ENCODE measurements at regions not wholly inside any gene's neighbourhood (a gene's known extent, or its start where the extent isn't known, plus 50 kb on each side); places are given as distances from the start of the nearest gene placed in this dataset.

- H3K4me2 ChIP-seq (ENCODE audit: insufficient read depth, low read length), result no peak overlapping the region
- in situ Hi-C loops (cut with MboI), result no loop called here
- H3K9me3 ChIP-seq (replicated peaks; ENCODE audit: control insufficient read depth, insufficient read depth, low read depth, low read length), result no peaks in the 10 kb centered on the region
- H3K9ac ChIP-seq (ENCODE audit: insufficient read depth in 1 of 2, low read depth in 2 of 2, low read length in 2 of 2), result no peak overlapping the region
- no peak overlapping the region for H3K4me3 ChIP-seq
- no peaks in the 10 kb centered on the region for H3K36me3 ChIP-seq (ENCODE audit: control insufficient read depth, insufficient read depth, low read length)
- TF ChIP-seq FOXA1 (IDR thresholded peaks at IDR 0.05; ENCODE audit: borderline replicate concordance) (no peak), ZNF175 (CRISPR knock-in tag; IDR thresholded peaks at IDR 0.05; ENCODE audit: low read depth) (no peak), TARDBP (IDR thresholded peaks at IDR 0.05) (no peak), ZNF79 (CRISPR knock-in tag; IDR thresholded peaks at IDR 0.05; ENCODE audit: low read depth) (no peak)
- DNase-seq (ENCODE audit: extremely low read depth in 1 of 4, low spot score in 3 of 4) (no peak), ATAC-seq (no peak), FAIRE-seq (no peak)
- H3K27me3 ChIP-seq (ENCODE audit: control insufficient read depth in 2 of 2, insufficient read depth in 2 of 2, low read length in 2 of 2), result no peaks in the 10 kb centered on the region
- no peaks in the 10 kb centered on the region for H4K20me1 ChIP-seq (replicated peaks; ENCODE audit: control insufficient read depth, insufficient read depth, low read length)
- no peaks in the 10 kb centered on the region for H3K4me1 ChIP-seq (replicated peaks in 1 of 2; ENCODE audit: control insufficient read depth in 2 of 2, insufficient read depth in 2 of 2, low read length in 2 of 2)
- WGBS (ENCODE audit: insufficient coverage, low coverage, missing lambda C conversion rate), result 0% methylated on average over 2 of the region's 2 CpGs
- H3K9me1 ChIP-seq (ENCODE audit: control insufficient read depth, insufficient read depth, low read length), result no peaks in the 10 kb centered on the region
- ChIA-PET CTCF (ENCODE audit: low intra/inter-chr PET ratio) (no interaction called here), POLR2A (no interaction called here)
- intact Hi-C loops (cut with micrococcal nuclease), result no loop called here
- no peak overlapping the region for H2AFZ ChIP-seq (ENCODE audit: low read depth, low read length)
- no peak overlapping the region for H3K27ac ChIP-seq (ENCODE audit: extremely low read depth, low read depth, low read length)
- no TSS peak for BruUV-seq (replicated peaks)
- no peaks in the 10 kb centered on the region for H3K79me2 ChIP-seq (ENCODE audit: control insufficient read depth, insufficient read depth, low read length)
These were observed 1076.2 kb downstream of the TSN start for GRCh38 chr2:122831649-122832048.

- H3K4me2 ChIP-seq (ENCODE audit: insufficient read depth, low read length), result no peak overlapping the region
- no peak overlapping the region for H2AFZ ChIP-seq (ENCODE audit: low read depth, low read length)
- ATAC-seq (no peak), FAIRE-seq (no peak), DNase-seq (ENCODE audit: extremely low read depth in 1 of 4, low spot score in 3 of 4) (no peak)
- ChIA-PET POLR2A (no interaction called here), CTCF (ENCODE audit: low intra/inter-chr PET ratio) (no interaction called here)
- BruUV-seq (replicated peaks), result no TSS peak
- H3K36me3 ChIP-seq (ENCODE audit: control insufficient read depth, insufficient read depth, low read length), result no peaks in the 10 kb centered on the region
- in situ Hi-C loops (cut with MboI), result no loop called here
- no peaks in the 10 kb centered on the region for H3K9me1 ChIP-seq (ENCODE audit: control insufficient read depth, insufficient read depth, low read length)
- no peaks in the 10 kb centered on the region for H3K9me3 ChIP-seq (replicated peaks; ENCODE audit: control insufficient read depth, insufficient read depth, low read depth, low read length)
- intact Hi-C loops (cut with micrococcal nuclease), result no loop called here
- 4% methylated on average over 3 of the region's 3 CpGs for WGBS (ENCODE audit: insufficient coverage, low coverage, missing lambda C conversion rate)
- H3K4me1 ChIP-seq (replicated peaks in 1 of 2; ENCODE audit: control insufficient read depth in 2 of 2, insufficient read depth in 2 of 2, low read length in 2 of 2), result no peaks in the 10 kb centered on the region
- H3K4me3 ChIP-seq, result no peak overlapping the region
- H3K79me2 ChIP-seq (ENCODE audit: control insufficient read depth, insufficient read depth, low read length), result no peaks in the 10 kb centered on the region
- H3K27ac ChIP-seq (ENCODE audit: extremely low read depth, low read depth, low read length), result no peak overlapping the region
- H3K27me3 ChIP-seq (ENCODE audit: control insufficient read depth in 2 of 2, insufficient read depth in 2 of 2, low read length in 2 of 2), result no peaks in the 10 kb centered on the region
- no peaks in the 10 kb centered on the region for H4K20me1 ChIP-seq (replicated peaks; ENCODE audit: control insufficient read depth, insufficient read depth, low read length)
- H3K9ac ChIP-seq (ENCODE audit: insufficient read depth in 1 of 2, low read depth in 2 of 2, low read length in 2 of 2), result no peak overlapping the region
- no peak for TF ChIP-seq KLF6 (CRISPR knock-in tag; IDR thresholded peaks at IDR 0.05; ENCODE audit: borderline replicate concordance)
- TF ChIP-seq ZNF212 (CRISPR knock-in tag; IDR thresholded peaks at IDR 0.05), result no peak
- no peak for TF ChIP-seq PML (IDR thresholded peaks at IDR 0.05; ENCODE audit: low read length)
- no peak for TF ChIP-seq RBM14 (IDR thresholded peaks at IDR 0.05; ENCODE audit: borderline replicate concordance, insufficient read depth, low read depth, low read length)
- no peak for TF ChIP-seq ETV1 (tag; conservative IDR thresholded peaks at IDR 0.05; ENCODE audit: low read depth)
- no peak for TF ChIP-seq ZNF143 (CRISPR knock-in tag; IDR thresholded peaks at IDR 0.05)
- TF ChIP-seq POLR2AphosphoS5 (IDR thresholded peaks at IDR 0.05; ENCODE audit: control insufficient read depth, insufficient read depth, low read depth, low read length), result no peak
- no peak for TF ChIP-seq ZNF449 (CRISPR knock-in tag; IDR thresholded peaks at IDR 0.05)
- TF ChIP-seq PYGO2 (tag; IDR thresholded peaks at IDR 0.05), result no peak
- no peak for TF ChIP-seq ZNF584 (CRISPR knock-in tag; IDR thresholded peaks at IDR 0.05; ENCODE audit: low read depth)
- no peak for TF ChIP-seq ZNF76 (CRISPR knock-in tag; IDR thresholded peaks at IDR 0.05; ENCODE audit: borderline replicate concordance)
- TF ChIP-seq MXI1 (IDR thresholded peaks at IDR 0.05; ENCODE audit: low read depth, low read length), result no peak
- TF ChIP-seq RFX5 (IDR thresholded peaks at IDR 0.05; ENCODE audit: low read depth, low read length), result no peak
- no peak for TF ChIP-seq POLR2G (IDR thresholded peaks at IDR 0.05; ENCODE audit: low read depth, low read length)
These were observed 1088.1 kb downstream of the TSN start for GRCh38 chr2:122843503-122843902.
